Stimulated activated CD4-positive, alpha-beta T cell treated with anti-CD3 and anti-CD28 coated beads, Interleukin-4, amount 100 ng/mL, for 48 hours (primary cell): ENCODE measurements at regions not wholly inside any gene's neighbourhood (a gene's known extent, or its start where the extent isn't known, plus 50 kb on each side); places are given as distances from the start of the nearest gene placed in this dataset.

Source experiments
- DNase-seq, 2 donors: peaks; one replicate each; pipeline ENCODE4 v3.0.0-alpha.2; 2020; ENCODE audit warnings: low read depth in 2 of 2

DNA sequence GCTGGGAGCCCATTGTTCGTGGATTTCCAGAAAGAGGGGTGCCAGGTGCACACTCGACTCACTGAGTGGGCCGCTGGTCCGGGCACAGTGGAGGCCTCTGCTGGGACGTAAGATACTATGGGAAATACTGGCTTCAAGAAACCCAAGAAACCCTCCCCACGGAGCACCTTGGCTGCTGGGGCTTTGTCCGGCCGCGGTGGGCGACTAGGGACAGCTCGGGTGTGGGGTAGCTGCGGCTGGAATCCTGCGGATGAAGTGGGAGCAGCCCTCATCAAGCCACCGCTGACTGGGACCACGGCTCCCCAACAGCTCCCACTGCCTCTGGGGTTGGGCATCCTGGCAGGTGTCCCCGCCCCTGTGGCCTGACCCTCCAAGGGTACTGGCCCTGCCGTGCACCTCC is 69.5 kb upstream of the GATA5 start:
- no peak for DNase-seq

DNA sequence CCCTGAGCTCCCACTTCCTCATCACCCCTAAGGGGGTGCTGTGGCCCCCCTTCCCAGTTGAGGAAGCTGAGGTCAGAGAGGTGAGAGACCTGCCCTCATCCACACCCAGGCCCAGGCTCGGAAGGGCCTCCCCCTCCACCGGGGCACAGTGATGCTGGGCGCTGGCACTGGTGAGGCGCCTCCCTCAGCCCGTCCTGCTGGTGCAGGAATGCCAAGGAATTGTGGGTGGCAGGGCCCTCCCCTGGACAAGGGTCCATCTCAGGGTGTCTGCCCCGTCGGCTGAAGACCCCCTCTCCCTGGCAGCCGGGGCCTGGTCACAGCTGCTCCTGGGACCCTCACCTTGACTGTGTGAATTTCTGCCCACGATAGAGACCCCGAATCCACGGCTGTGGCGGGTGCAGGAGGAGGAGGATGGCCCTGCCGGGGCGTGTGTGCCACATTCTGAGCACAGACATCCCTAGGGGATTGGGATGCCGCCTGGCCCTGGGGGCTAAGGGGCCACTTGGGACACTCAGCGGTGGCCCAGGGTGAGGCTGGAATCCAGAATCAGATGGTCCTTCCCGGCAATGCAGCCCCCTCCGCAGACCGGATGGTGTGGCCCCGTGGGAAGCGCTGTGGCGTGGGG is 70.2 kb upstream of the GATA5 start:
- DNase-seq = no peak

DNA sequence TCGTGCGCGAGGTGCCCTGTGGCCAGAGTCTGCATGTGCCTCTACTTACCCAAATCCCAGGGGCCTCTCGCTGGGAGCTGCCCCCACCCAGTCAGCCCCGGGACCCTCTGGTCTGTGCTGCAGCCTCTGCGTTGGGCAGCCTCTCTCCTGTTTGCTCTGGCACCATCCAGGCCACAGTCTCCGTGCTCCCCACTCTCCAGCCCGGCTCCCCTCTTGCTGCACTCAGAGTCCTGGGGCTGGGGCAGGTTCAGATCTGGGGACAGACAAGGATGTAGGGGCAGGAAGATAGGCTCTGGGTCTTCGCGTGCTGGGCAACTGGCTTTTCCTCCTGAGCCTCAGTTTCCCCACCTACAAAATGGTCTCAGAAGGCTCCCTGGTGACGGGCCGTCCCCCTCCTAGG is 70.8 kb upstream of the GATA5 start:
- no peak for DNase-seq

DNA sequence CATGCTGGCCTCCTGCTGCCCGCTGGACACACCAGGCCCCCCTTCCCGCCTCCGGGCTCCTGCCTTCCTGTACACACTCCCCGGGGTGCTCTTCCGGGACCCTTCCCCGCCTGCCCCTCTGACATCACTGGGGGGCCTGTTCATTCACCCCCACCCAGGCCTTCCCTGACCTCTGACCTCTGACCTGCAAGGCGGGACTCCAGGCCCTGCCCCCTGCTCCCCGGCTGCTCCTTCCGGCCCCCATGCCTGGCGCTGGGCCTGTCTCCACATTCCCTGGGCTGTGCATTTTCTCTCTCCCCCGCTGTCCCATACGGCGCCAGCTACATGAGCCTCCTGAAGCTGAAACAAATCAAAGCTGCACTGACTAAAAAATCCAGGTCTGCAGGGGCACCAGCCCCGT is 71.6 kb upstream of the GATA5 start:
- DNase-seq = no peak

DNA sequence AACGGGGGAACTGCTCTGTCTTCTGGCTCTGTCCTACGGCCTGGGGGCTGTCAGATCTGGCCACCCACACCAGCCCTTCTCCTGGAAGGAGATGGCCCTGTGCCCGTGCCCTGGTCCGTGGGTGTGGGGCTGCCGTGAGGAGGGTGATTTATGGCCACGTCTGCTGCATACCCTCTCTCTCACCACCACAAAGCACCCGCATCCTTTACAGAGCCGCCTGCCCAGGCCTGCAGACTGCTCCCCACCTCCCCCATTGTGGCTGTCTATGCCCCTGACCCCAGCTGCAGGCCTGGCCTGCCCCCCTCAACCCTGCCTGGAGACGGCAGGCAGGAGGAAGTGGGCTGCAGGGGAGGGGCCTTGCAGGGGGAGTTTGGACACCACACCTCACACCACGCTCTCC is 72.7 kb upstream of the GATA5 start:
- DNase-seq = no peak

DNA sequence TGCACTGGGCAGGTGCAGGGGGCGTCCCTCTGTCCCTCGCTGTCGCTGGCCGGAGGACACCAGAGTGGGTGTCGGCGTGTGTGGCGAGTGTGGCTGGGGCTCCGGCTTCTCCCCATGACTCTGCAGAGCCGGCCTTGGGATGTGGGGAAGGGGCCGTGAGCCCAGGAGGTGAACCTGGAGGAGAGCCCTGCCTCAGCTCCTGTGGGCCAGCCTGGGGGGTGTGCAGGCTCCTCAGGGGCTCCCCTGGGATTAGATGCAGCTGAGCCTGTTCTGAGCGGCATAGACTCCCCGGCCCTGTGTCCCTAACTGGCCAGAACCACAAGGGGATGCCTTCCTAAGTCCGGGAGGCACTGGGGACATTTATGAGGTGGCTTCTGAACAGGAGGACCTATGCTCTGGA is 73.2 kb upstream of the GATA5 start:
- no peak for DNase-seq

DNA sequence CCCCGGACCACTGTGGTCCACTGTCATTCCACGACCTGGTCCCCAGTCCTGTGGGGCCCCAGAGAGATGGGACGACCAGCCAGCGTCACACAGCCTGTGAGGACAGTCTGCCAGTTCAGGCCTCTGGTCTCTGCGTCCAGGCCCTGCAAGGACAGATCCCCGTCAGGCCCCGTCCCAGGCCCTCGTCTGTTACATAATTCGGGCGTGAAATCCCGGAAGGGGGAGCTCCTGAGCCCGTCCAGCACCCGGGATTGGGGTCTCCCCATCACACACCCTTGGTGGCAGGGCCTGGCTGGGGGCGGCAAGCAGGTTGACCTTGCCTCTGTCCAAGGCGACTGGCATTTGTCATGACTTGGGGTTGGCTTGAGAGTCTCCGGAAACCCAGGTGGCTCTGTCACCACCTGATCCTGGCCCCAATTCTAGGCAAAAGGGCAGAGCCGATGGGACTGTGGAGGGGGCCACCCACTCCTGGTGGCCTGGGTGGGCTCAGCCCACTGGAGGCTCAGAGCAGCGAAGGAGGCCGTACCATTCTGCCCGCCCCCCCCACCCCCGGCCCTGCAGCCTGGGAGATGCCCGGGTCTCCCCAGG is 73.8 kb upstream of the GATA5 start:
- DNase-seq = no peak

DNA sequence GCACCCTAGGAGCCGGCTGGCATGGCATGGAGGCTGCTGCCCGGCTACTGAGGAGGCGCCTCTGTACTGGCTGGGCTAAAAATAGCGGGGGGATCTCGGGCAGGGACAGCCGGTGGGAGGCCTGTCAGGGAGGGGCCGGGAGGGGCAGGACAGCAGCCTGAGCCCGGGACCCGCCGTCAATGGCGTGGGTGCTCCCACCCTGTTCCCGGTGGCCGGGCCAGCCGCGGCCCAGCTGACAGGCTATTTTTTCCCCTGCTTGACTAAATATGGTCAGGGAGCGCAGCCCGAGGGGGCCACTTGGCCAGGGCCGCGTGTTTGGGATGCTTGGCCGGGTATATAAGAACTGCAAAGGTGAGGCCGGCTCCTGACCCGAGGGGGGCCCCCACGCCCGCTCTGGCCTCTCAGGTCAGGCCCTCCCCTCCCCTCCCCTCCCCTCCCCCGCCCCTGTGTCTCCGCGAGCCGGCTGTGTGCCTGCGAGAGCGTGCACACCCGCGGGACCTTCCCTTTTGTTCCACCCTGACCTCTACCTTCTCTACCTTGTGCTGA is 74.4 kb upstream of the GATA5 start:
- DNase-seq = no peak

DNA sequence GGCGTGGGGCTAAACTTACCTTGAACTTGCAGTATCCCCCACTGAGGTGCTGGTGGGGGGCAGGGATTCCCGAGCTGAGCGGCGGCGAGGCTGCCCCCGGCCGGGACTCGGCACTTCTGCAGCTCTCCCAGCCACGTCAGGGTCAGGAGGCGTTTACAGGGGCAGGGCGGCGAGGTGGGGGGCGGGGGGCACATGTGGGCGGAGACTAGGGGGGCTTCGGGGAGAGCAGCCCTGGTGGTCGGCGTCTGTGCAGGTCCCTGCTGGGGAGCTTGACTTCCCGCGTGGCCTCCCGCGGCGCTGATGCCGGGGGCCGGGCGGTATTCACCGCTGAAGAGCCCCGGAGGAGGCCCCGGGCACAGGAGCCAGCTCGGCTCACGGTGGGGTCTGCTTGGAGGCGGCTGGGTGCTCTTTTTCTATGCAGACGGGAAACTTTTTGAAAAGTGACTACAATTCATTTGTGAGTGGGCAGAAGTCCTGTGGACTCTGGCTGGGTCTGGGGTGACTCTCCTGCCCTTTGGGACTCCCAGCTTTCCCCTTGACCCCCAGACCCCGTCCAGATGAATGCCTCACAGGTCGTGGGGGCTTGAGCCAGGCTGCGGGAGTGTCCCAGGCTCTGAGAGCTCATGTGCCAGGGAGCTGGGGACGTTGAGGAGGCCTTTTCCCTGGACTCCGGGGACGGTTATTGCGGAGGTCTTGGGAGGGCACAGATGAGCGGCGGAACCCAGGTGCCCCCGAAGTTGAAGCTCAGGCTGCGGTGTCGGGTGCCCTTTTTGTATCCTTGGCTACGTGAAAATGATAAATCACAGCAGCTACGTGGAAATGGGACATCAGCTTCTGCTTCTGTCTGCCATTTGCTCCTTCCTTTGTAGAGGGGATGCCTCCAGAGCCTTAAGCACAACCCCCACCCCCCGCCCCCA is 75.9 kb upstream of the GATA5 start:
- no peak for DNase-seq

DNA sequence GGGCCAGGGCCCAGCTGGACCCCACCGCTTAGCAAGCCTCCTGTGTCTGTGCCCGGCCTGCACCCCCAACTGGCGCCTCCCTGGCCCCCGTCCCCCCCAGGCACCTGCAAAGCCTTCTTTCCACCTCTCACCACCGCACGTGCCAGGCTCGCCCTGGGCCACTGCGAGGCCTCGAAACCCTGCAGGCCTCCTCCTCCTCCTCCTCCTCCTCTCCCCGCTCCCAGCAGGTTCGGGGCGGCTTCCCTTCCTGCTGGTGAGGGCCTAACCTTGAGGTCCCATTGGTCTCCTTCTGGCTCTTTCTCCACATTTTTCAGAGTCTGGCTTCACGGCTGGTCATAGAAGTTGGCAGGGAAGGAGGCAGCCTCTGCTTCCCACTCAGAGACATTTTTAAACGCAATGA is 76.8 kb upstream of the GATA5 start:
- no peak for DNase-seq

DNA sequence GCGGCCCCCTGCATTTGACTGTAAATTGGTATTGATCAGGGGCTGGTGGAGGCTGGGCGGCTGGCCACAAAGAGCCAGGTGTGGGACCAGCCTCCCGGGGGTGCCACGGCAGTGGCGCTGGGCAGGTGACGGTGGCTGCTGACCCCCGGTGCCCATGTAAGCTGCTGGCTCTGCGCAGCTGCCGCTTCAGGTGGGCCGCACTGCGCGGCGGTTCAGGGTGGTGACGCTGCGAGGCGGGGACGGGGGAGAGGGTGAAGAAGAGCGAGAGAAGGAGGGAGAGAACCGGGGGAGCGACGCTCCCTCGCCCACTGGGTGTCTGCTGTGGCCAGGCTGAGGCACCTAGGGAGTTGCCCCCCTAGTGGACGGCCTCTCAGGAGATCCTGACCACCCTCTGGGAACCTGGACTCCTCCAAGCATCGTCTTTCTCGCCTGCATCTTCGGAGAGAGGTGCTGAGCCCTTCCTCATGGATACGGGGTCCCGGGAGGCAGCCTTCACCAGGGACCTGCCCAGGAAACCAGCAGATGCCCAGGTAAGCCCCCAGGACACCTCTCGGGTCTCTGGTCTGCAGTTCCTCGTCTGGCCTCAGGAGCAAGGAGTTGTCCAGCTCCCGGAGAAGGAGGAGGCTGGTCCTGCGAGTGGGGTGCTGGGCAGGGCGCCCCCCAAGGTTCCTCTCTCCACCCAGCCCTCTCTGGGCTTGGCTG is 77.5 kb upstream of the GATA5 start:
- no peak for DNase-seq

DNA sequence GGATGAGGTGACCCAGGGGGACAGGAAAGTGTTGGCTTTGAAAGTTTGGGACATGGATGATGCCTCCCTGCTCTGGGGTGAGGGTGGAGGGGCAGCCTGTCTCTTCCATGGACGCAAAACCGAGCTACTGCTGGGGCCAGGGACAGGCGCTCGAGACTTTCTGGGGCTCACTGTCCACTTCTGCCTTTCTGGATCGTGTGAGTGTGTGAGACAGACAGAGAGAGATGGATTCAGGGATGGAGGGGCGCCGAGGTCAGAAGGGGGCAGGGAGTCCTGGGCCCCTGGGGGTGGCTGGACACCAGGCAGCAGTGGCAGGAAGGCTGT is 78.0 kb upstream of the GATA5 start:
- DNase-seq = no peak

DNA sequence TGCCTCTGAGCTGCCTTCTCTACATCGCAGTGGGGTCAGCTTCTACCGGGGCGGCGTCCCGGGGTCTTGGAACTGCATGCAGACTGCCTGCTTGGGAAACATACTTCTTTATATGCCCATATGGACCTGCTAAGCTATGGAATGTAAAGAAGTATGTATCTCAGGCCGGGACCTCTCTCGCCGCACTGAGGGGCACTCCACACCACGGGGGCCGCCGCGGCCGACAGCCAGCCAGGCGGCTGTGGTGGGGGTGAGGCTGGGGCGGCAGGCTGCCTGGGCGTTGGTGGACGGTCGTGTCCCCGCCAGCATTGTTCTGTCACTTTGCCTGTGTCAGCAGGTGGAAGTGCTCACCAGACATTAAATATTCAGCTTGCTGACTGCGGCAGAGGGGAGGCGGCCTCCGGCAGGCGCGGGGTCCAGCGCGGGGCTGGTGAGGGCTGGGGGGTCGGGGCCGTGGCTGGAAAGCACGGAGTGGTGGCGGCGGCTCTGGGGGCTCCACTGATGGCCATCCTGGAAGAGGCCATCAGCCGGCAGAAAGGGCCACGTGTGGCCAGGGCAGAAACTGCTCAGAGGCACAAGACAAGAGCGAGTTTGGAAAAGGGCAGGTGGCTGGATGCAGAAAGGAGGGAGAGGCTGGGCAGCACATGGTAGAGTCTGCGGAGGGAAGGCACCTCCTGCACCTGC is 78.6 kb upstream of the GATA5 start:
- DNase-seq = no peak

DNA sequence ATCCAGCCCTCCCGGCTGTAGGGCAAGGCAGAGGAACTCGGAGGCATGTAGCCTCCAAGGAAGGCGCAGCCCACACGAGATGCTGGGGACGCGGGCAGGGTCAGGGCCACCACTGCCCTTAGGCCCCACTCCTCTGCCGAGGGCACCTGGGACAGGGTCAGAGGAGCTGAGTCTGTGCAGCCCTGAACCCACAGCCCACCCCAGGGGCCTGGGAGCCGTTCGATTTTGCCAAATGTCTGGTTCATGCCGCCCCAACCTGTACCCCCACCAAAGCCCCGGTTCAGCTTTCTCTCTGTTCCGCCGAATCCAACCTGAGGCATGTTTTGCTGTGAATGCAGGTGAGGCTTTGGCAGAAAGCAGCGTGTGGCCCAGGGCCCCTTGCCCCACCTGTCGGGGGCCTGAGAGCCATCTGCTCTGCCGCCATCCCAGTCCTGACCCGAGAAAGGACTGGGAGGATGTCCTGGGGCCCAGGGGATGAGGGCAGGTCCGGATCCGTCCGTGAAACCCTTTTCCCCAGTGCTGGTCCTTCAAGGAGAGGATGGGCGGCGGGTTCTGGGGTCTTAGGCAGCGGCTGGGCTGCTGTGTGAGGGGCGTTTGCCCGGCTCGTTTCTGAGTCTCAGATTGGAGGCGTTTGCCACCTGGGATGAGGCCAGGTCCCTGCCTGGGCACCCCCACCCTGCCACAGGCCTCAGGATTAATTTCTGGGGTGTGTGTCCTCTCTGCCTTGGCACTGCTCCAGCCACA is 79.3 kb upstream of the GATA5 start:
- DNase-seq = no peak

DNA sequence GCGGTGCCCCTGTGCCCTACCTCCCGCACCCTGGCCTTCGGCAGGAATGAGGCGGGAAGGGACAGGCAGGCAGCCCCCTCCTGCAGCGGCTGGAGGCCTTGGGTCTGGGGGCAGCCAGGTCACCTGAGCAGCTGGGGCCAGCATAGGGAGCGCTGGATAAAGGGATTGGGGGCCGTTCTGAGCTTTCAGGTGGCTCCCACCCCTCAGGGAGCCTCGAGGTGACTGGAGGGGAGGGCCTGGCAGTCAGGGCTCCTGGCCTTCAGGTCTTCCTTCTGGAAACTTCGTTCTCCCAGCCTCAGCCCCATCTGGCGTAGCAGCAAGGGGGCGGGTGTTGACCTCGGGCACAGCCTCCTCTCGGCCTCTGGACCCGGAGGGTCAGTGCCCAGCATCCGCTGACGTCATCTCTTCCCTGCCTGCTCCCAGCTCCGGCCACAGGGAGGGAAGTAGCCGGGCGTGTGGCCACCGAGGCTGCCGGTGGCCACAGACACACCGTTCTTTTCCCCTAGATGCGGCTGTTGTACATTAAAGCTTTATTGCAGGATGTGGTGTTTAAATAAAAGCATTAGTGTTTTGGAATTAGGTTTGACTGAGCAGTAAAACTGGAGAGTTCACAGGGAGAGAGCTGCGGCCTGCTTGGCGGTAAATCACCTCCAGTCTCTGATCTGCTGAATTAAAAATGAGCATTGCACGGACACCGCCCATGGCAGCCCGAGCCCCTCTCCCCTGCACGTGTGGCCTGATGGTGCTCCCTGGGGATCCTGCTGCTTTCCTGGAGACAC is 80.0 kb upstream of the GATA5 start:
- DNase-seq = no peak

DNA sequence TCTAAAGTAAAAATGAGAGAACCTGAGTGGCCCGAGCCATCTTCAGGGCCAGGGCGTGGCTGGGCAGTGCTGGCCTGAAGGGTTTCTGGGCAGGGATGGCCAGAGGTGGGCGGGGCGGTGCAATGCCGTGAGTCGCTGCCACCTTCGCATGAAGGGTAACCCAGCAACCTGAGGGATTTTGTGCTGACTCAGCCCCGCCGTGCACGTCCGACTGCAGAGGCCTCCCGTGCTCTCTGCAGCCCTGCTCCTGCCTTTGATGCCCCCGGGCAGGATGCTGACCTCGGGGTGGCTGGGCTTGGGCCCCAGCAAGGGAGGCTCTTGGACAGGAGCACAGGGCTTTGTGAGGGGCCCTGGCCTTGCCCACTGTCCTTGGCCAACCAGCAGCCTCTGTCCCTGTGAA is 81.7 kb upstream of the GATA5 start:
- DNase-seq = no peak

DNA sequence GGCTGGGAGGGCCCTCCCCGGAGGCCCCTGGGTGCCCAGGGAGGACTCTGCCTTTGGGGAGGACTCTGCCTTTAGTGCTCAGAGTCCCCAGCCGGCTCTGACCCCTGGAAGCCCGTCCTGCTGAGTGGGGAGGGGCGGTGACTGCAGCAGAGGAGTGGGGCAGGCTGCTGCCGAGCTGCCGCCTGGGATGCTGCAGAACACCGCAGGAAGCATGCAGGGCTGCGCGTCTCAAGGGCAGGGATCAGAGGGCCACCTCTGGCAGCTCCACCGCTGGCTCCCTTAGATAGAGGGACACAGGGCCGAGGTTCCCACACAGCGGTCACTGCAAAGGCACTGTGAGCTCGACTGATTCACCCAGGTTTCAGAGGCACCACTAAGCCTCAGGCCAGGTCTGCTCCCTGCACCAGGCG is 82.2 kb upstream of the GATA5 start:
- no peak for DNase-seq

DNA sequence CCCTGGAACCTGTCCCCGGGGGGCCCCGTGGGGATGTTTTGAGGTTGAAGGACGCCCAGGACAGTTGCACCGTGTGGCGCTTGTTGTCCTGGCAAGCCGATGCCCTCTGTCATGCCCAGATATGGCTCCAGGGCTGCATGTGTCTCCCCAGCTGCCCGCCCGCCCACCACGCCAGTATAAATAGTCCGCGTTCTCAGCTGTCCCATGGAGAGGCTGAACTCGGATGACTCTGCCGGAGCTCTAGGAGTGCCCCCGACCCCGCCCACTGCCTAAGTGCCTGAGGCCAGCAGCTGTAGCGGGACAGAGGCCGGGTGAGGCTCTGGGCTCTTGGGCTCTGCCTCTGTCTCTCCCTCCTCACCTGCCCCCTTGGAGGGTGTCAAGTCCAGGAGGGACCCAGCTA is 83.0 kb upstream of the GATA5 start:
- no peak for DNase-seq

DNA sequence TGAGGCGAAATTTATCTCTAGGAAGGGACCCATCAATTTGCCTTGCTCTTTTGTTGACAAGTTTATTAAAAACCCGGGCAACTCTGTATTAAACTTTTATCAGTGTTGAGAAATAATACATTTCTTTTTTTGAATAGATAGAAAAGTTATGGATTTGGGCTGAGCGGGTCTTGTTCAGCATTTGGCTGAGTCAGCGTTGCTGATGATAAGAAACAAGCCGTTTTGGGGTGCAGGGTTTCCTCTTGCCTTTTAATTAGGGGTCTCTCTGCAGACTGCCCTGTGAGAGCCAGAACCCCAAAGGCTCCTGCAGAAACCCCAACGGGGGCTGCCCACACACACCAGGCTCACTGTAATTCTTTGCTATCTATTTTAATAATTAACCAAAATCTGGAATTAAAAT is 82.1 kb upstream of the SLCO4A1 start:
- DNase-seq = no peak

DNA sequence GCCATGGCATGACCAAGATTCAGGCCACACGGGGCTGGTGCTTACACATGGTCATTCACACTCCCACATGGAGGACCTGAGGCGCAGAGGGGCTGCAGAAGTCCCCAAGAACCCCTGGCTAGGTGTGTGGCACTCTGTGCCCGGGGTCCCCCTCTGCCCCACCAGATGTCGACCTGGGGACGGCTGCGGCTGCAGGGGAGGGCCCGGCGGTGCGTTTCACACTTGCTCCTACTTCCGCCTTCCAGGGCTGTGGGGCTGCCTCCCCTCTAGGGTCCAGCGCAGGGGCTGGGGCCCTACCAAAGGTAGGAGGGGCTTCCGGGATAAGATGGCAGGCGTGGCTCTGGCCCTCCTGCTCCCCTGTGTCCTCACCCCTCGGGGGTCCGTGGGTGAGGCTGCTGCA is 81.1 kb upstream of the SLCO4A1 start:
- no peak for DNase-seq
